Lower leg skin (tissue), 3 donors: ENCODE measurements at regions not wholly inside any gene's neighbourhood (a gene's known extent, or its start where the extent isn't known, plus 50 kb on each side); places are given as distances from the start of the nearest gene placed in this dataset.

ENCODE experiments used
- POLR2A ChIP-seq, 2 donors: fragments of 450-650 bp; IDR thresholded peaks; one replicate each; pipeline ENCODE4 v1.6.1; 2016 to 2017; ENCODE audit warnings: antibody characterized with exemption in 2 of 2, mild to moderate bottlenecking in 1 of 2, moderate library complexity in 1 of 2
- TF ChIP-seq, protein P1 (sequence below), 3 donors: fragments of 450-650 bp; IDR thresholded peaks; one replicate each; pipeline ENCODE4 v1.5.1; 2016; ENCODE audit warnings: antibody characterized with exemption in 3 of 3, mild to moderate bottlenecking in 3 of 3, moderate library complexity in 2 of 3

GRCh38 chr22:46055181-46055875 is 78.4 kb upstream of the WNT7B start:
- TF ChIP-seq POLR2A (IDR thresholded peaks at IDR 0.05): no peak
- TF ChIP-seq, protein P1, sequence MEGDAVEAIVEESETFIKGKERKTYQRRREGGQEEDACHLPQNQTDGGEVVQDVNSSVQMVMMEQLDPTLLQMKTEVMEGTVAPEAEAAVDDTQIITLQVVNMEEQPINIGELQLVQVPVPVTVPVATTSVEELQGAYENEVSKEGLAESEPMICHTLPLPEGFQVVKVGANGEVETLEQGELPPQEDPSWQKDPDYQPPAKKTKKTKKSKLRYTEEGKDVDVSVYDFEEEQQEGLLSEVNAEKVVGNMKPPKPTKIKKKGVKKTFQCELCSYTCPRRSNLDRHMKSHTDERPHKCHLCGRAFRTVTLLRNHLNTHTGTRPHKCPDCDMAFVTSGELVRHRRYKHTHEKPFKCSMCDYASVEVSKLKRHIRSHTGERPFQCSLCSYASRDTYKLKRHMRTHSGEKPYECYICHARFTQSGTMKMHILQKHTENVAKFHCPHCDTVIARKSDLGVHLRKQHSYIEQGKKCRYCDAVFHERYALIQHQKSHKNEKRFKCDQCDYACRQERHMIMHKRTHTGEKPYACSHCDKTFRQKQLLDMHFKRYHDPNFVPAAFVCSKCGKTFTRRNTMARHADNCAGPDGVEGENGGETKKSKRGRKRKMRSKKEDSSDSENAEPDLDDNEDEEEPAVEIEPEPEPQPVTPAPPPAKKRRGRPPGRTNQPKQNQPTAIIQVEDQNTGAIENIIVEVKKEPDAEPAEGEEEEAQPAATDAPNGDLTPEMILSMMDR (IDR thresholded peaks at IDR 0.05): no peak
